ENCODE measurements at regions not wholly inside any gene's neighbourhood (a gene's known extent, or its start where the extent isn't known, plus 50 kb on each side); places are given as distances from the start of the nearest gene placed in this dataset.

- H3K27me3 ChIP-seq, result no peaks in the 10 kb centered on the region
- H3K4me1 ChIP-seq, result no peaks in the 10 kb centered on the region
- H3K9me3 ChIP-seq, result no peaks in the 10 kb centered on the region
- TF ChIP-seq CTCF (IDR thresholded peaks at IDR 0.05), result no peak
- H3K36me3 ChIP-seq, result no peaks in the 10 kb centered on the region
- no peak for DNase-seq (ENCODE audit: low spot score)
- no peak overlapping the region for H3K4me3 ChIP-seq
- H3K27ac ChIP-seq, result no peak overlapping the region
These were observed 315.2 kb upstream of the BRINP3 start for GRCh38 chr1:190792873-190793272.

GRCh38 chr1:190807629-190808028, 330.0 kb upstream of the BRINP3 start:
- H3K27ac ChIP-seq, result no peak overlapping the region
- H3K9me3 ChIP-seq, result no peaks in the 10 kb centered on the region
- no peak overlapping the region for H3K4me3 ChIP-seq
- no peaks in the 10 kb centered on the region for H3K27me3 ChIP-seq
- TF ChIP-seq CTCF (IDR thresholded peaks at IDR 0.05), result no peak
- DNase-seq (ENCODE audit: low spot score), result no peak
- H3K36me3 ChIP-seq, result no peaks in the 10 kb centered on the region
- no peaks in the 10 kb centered on the region for H3K4me1 ChIP-seq

GRCh38 chr1:190808035-190808434, 330.4 kb upstream of the BRINP3 start:
- no peak overlapping the region for H3K4me3 ChIP-seq
- H3K4me1 ChIP-seq, result no peaks in the 10 kb centered on the region
- no peak for DNase-seq (ENCODE audit: low spot score)
- H3K36me3 ChIP-seq, result no peaks in the 10 kb centered on the region
- no peak for TF ChIP-seq CTCF (IDR thresholded peaks at IDR 0.05)
- H3K9me3 ChIP-seq, result no peaks in the 10 kb centered on the region
- no peak overlapping the region for H3K27ac ChIP-seq
- H3K27me3 ChIP-seq, result no peaks in the 10 kb centered on the region

- no peak for TF ChIP-seq CTCF (IDR thresholded peaks at IDR 0.05)
- Histone ChIP-seq H3K27ac (no peak overlapping the region), H3K36me3 (no peaks in the 10 kb centered on the region), H3K4me3 (no peak overlapping the region), H3K4me1 (no peaks in the 10 kb centered on the region), H3K27me3 (no peaks in the 10 kb centered on the region), H3K9me3 (no peaks in the 10 kb centered on the region)
- DNase-seq (ENCODE audit: low spot score), result no peak
These were observed 331.6 kb upstream of the BRINP3 start for GRCh38 chr1:190809312-190809711.

GRCh38 chr1:190812996-190813395, 335.3 kb upstream of the BRINP3 start:
- H3K36me3 ChIP-seq, result no peaks in the 10 kb centered on the region
- no peaks in the 10 kb centered on the region for H3K27me3 ChIP-seq
- no peak overlapping the region for H3K4me3 ChIP-seq
- no peak for DNase-seq (ENCODE audit: low spot score)
- H3K27ac ChIP-seq, result no peak overlapping the region
- H3K9me3 ChIP-seq, result no peaks in the 10 kb centered on the region
- TF ChIP-seq CTCF (IDR thresholded peaks at IDR 0.05), result no peak
- no peaks in the 10 kb centered on the region for H3K4me1 ChIP-seq

GRCh38 chr1:190832511-190832910, 354.8 kb upstream of the BRINP3 start:
- no peak for TF ChIP-seq CTCF (IDR thresholded peaks at IDR 0.05)
- Histone ChIP-seq H3K4me1 (no peaks in the 10 kb centered on the region), H3K36me3 (no peaks in the 10 kb centered on the region)

More at GRCh38 chr1:190832511-190832910, 354.8 kb upstream of the BRINP3 start:
- H3K27me3 ChIP-seq, result no peaks in the 10 kb centered on the region
- DNase-seq (ENCODE audit: low spot score), result no peak
- no peak overlapping the region for H3K27ac ChIP-seq
- H3K9me3 ChIP-seq, result no peaks in the 10 kb centered on the region
- no peak overlapping the region for H3K4me3 ChIP-seq

All from right atrium auricular region (tissue), 2 donors.